ENCODE measurements at regions not wholly inside any gene's neighbourhood (a gene's known extent, or its start where the extent isn't known, plus 50 kb on each side); places are given as distances from the start of the nearest gene placed in this dataset.

DNA sequence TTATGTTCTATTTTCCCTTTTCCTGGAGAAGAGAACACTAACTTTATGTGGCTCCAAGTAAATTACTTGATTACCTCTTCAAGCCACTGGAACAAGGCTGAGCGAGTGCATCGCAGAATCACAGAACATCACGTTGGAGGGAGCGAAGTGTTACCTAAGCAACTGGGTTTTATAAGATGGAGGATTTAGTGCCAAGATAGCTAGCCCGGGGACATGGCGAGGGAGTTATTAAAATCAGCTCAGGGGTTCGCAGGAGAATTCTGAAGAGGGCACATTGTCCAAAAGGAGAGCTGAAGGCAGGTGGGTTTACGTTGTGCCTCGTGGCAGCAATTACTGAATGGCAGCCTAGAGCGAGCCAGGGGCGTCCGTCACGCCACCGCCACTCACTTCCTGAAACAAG lies 563.2 kb upstream of the ADAMTS16 start:
- Histone ChIP-seq H3K36me3 (no peaks in the 10 kb centered on the region), H3K4me1 (no peaks in the 10 kb centered on the region), H3K4me3 (no peak overlapping the region), H3K27ac (no peak overlapping the region), H3K27me3 (no peaks in the 10 kb centered on the region), H3K9me3 (no peaks in the 10 kb centered on the region)
- WGBS, 2 donors = 63 to 70% methylated on average over 14 of the region's 14 CpGs
- intact Hi-C loops (cut with DNase I) = no loop called here
- DNase-seq = no peak
- ATAC-seq = no peak
- no peak for TF ChIP-seq CTCF (IDR thresholded peaks at IDR 0.05)
- no peak for FAIRE-seq

DNA sequence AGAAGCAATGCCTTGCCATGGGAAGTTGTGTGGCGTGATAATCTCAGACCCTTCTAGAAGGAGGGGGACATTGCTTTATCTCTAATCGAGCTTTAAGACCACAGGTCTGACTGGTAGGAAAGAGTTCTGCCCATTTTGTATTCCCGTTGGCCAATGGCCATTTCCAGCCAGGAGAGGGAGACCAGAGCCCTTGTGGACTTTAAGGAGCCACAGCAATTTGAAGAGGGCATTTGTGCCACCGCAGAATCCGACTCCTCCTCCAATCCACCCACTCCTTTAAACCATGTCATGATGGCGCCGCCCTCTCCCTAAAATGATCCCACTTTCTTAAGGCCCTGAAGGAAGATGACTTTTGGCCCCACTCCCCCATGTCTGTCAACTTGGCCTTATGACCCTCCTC lies 560.5 kb upstream of the ADAMTS16 start:
- ATAC-seq = no peak
- Histone ChIP-seq H3K4me1 (no peaks in the 10 kb centered on the region), H3K36me3 (no peaks in the 10 kb centered on the region), H3K4me3 (no peak overlapping the region), H3K9me3 (no peaks in the 10 kb centered on the region), H3K27me3 (no peaks in the 10 kb centered on the region), H3K27ac (no peak overlapping the region)
- WGBS, 2 donors = 67 to 69% methylated on average over 7 of the region's 7 CpGs
- TF ChIP-seq CTCF (IDR thresholded peaks at IDR 0.05) = no peak
- intact Hi-C loops (cut with DNase I) = no loop called here
- FAIRE-seq = no peak
- no peak for DNase-seq

DNA sequence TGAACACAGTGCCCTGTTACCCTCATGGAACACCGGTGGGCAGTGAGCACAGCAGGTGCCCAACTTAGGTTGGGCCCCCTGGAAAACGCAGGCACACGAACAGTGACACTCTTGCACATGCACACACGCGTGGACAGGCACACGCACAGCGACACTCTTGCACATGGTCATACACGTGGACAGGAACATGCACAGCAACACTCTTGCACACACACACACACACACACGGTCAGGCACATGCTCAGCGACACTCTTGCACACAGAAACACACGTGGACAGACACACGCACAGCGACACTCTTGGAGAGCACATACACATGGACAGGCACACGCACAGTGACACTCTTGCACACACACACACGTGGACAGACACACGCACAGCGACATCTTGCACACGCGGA lies 559.4 kb upstream of the ADAMTS16 start:
- WGBS, 2 donors = 79 to 82% methylated on average over 19 of the region's 19 CpGs
- DNase-seq (no peak), ATAC-seq (no peak), FAIRE-seq (no peak)
- Histone ChIP-seq H3K36me3 (no peaks in the 10 kb centered on the region), H3K4me3 (no peak overlapping the region), H3K27me3 (no peaks in the 10 kb centered on the region), H3K9me3 (no peaks in the 10 kb centered on the region), H3K4me1 (no peaks in the 10 kb centered on the region), H3K27ac (no peak overlapping the region)
- TF ChIP-seq CTCF (IDR thresholded peaks at IDR 0.05) = no peak
- intact Hi-C loops (cut with DNase I) = no loop called here

GRCh38 chr5:4581289-4581688 lies 558.8 kb upstream of the ADAMTS16 start:
- Histone ChIP-seq H3K4me1 (no peaks in the 10 kb centered on the region), H3K36me3 (no peaks in the 10 kb centered on the region), H3K4me3 (no peak overlapping the region), H3K27me3 (no peaks in the 10 kb centered on the region), H3K27ac (no peak overlapping the region), H3K9me3 (no peaks in the 10 kb centered on the region)
- FAIRE-seq (no peak), DNase-seq (no peak), ATAC-seq (no peak)
- intact Hi-C loops (cut with DNase I) = no loop called here
- TF ChIP-seq CTCF (IDR thresholded peaks at IDR 0.05) = no peak
- WGBS, 2 donors = 76 to 85% methylated on average over 16 of the region's 16 CpGs

GRCh38 chr5:4584982-4585381 lies 555.1 kb upstream of the ADAMTS16 start:
- no peak for TF ChIP-seq CTCF (IDR thresholded peaks at IDR 0.05)
- no peak overlapping the region for H3K4me3 ChIP-seq
- DNase-seq (no peak), ATAC-seq (no peak), FAIRE-seq (no peak)
- H3K9me3 ChIP-seq = no peaks in the 10 kb centered on the region
- intact Hi-C loops (cut with DNase I) = no loop called here
- no peaks in the 10 kb centered on the region for H3K36me3 ChIP-seq
- H3K27me3 ChIP-seq = no peaks in the 10 kb centered on the region
- no peaks in the 10 kb centered on the region for H3K4me1 ChIP-seq
- no peak overlapping the region for H3K27ac ChIP-seq
- WGBS, 2 donors = 46 to 65% methylated on average over 8 of the region's 8 CpGs

All from pancreas (tissue), 10 donors.